CD4-positive, alpha-beta T cell (primary cell): ENCODE measurements at regions not wholly inside any gene's neighbourhood (a gene's known extent, or its start where the extent isn't known, plus 50 kb on each side); places are given as distances from the start of the nearest gene placed in this dataset.

ENCODE experiments used
- ATAC-seq: fragments of 200-7000 bp; cut with Tn5 transposase; one replicate; pipeline ENCODE4 v1.10.0; 2022; ENCODE audit warnings: mild to moderate bottlenecking; ENCODE audit not compliant: poor library complexity
- CTCF ChIA-PET: fragments of 350-600 bp; sonication (Branson Sonifier 250); formaldehyde crosslinking; loops from one replicate; lab custom pipeline; 2021; ENCODE audit warnings: antibody characterized with exemption, inconsistent platforms; lab: Charles Lee
- POLR2A ChIA-PET: fragments of 350-600 bp; sonication (Branson Sonifier 250); formaldehyde crosslinking; loops from one replicate; lab custom pipeline; 2021; ENCODE audit warnings: antibody characterized with exemption, inconsistent platforms; lab: Charles Lee
- DNase-seq, 14 experiments: peaks; one replicate each; pipeline ENCODE4 v3.0.0-alpha.2; 2013 to 2020; ENCODE audit warnings: mixed read lengths in 2 of 14
- H3K27ac ChIP-seq, 2 donors: one replicate each; pipeline versions ENCODE4 v1.5.1 to v1.7.0; 2013; ENCODE audit warnings: low read length in 2 of 2, low read depth in 1 of 2, mild to moderate bottlenecking in 1 of 2
- H3K27me3 ChIP-seq, 2 experiments: 1 replicate in 1 of 2; 2 replicates in 1 of 2; pipeline versions ENCODE4 v1.6.1 to v1.7.0; 2013; ENCODE audit warnings: low read length in 2 of 2, control low read depth in 1 of 2, mild to moderate bottlenecking in 1 of 2, moderate library complexity in 1 of 2; ENCODE audit not compliant: insufficient read depth in 2 of 2, control insufficient read depth in 1 of 2
- H3K36me3 ChIP-seq: one replicate; pipeline ENCODE4 v1.6.1; 2013; ENCODE audit warnings: low read length, control low read depth; ENCODE audit not compliant: insufficient read depth
- H3K4me1 ChIP-seq: one replicate; pipeline ENCODE4 v1.6.1; 2013; ENCODE audit warnings: low read length, control low read depth; ENCODE audit not compliant: insufficient read depth
- H3K4me3 ChIP-seq: one replicate; pipeline ENCODE4 v1.5.1; 2013; ENCODE audit warnings: mild to moderate bottlenecking, low read length, moderate library complexity
- H3K9me3 ChIP-seq, 2 experiments: 1 replicate in 1 of 2; 2 replicates in 1 of 2; pipeline versions ENCODE4 v1.6.1 to v1.7.0; 2013; ENCODE audit warnings: low read length in 2 of 2, mild to moderate bottlenecking in 2 of 2, control low read depth in 1 of 2, moderate library complexity in 1 of 2; ENCODE audit not compliant: control insufficient read depth in 1 of 2, insufficient read depth in 1 of 2
- H3K27ac Mint-ChIP-seq: one replicate; pipeline ENCODE4 v1.8.0; 2020; ENCODE audit warnings: mixed read lengths
- H3K27me3 Mint-ChIP-seq: one replicate; pipeline ENCODE4 v1.8.0; 2021; ENCODE audit warnings: mixed read lengths
- H3K36me3 Mint-ChIP-seq: one replicate; pipeline ENCODE4 v1.8.0; 2021; ENCODE audit warnings: low read depth, mixed read lengths
- H3K4me1 Mint-ChIP-seq: one replicate; pipeline ENCODE4 v1.8.0; 2021; ENCODE audit warnings: low read depth, mixed read lengths
- H3K4me3 Mint-ChIP-seq: one replicate; pipeline ENCODE4 v1.8.0; 2020; ENCODE audit warnings: mild to moderate bottlenecking, mixed read lengths
- H3K9me3 Mint-ChIP-seq: one replicate; pipeline ENCODE4 v1.8.0; 2020; ENCODE audit warnings: mixed read lengths
- CTCF ChIP-seq: fragments of 200-600 bp; IDR thresholded peaks from one replicate; pipeline ENCODE4 v1.8.0; 2022; ENCODE audit warnings: antibody characterized with exemption, mild to moderate bottlenecking
- intact Hi-C, 2 experiments: fragments of 100-400 bp; cut with DNase I in 1 of 2; cut with micrococcal nuclease in 1 of 2; formaldehyde crosslinking; loops; one replicate each; pipeline versions ENCODE4 v1.15.1 to v1.9.0; 2023 to 2025; cut with DNase I, micrococcal nuclease

GRCh38 chr2:180141600-180141999 lies 134.5 kb upstream of the CWC22 start:
- Histone ChIP-seq H3K9me3 (no peaks in the 10 kb centered on the region), H3K36me3 (no peaks in the 10 kb centered on the region), H3K27ac (no peak overlapping the region), H3K4me1 (no peaks in the 10 kb centered on the region), H3K4me3 (no peak overlapping the region), H3K27me3 (no peaks in the 10 kb centered on the region)
- no peak for ATAC-seq
- no peak for DNase-seq
- Mint-ChIP-seq H3K9me3 (no peaks in the 10 kb centered on the region), H3K4me3 (no peak overlapping the region), H3K27me3 (peaks cover 5% of the 10 kb centered on the region), H3K4me1 (no peaks in the 10 kb centered on the region), H3K36me3 (no peaks in the 10 kb centered on the region), H3K27ac (no peak overlapping the region)
- ChIA-PET POLR2A (no interaction called here), CTCF (no interaction called here)
- intact Hi-C loops, result no loop called here
- no peak for TF ChIP-seq CTCF

GRCh38 chr2:180133736-180134135 lies 126.6 kb upstream of the CWC22 start:
- H3K27me3 ChIP-seq, result no peaks in the 10 kb centered on the region
- Mint-ChIP-seq H3K27ac (no peak overlapping the region), H3K9me3 (no peaks in the 10 kb centered on the region), H3K4me3 (no peak overlapping the region), H3K36me3 (no peaks in the 10 kb centered on the region), H3K4me1 (no peaks in the 10 kb centered on the region), H3K27me3 (peaks cover 6% of the 10 kb centered on the region)
- DNase-seq (no peak), ATAC-seq (no peak)
- no peaks in the 10 kb centered on the region for H3K4me1 ChIP-seq
- POLR2A ChIA-PET, result no interaction called here
- no peaks in the 10 kb centered on the region for H3K9me3 ChIP-seq
- H3K36me3 ChIP-seq, result no peaks in the 10 kb centered on the region
- H3K4me3 ChIP-seq, result no peak overlapping the region
- intact Hi-C loops, result no loop called here
- no peak for TF ChIP-seq CTCF
- CTCF ChIA-PET, result interaction anchor here (0.9 kb wide), 1 partner anchor 925 kb away, joined by 3 read pairs; no protein-coding TSS in a partner anchor
- H3K27ac ChIP-seq, result no peak overlapping the region

- DNase-seq (no peak), ATAC-seq (no peak)
- Histone ChIP-seq H3K4me3 (no peak overlapping the region), H3K9me3 (no peaks in the 10 kb centered on the region), H3K4me1 (no peaks in the 10 kb centered on the region), H3K27me3 (peaks cover 0 to 10% of the 10 kb centered on the region in 2 experiments), H3K36me3 (no peaks in the 10 kb centered on the region), H3K27ac (no peak overlapping the region)
- H3K27me3 Mint-ChIP-seq, result peaks cover 21% of the 10 kb centered on the region
- no peaks in the 10 kb centered on the region for H3K9me3 Mint-ChIP-seq
- POLR2A ChIA-PET, result no interaction called here
- CTCF ChIA-PET, result no interaction called here
- H3K36me3 Mint-ChIP-seq, result no peaks in the 10 kb centered on the region
- intact Hi-C loops, result no loop called here
- H3K4me3 Mint-ChIP-seq, result no peak overlapping the region
- TF ChIP-seq CTCF, result no peak
- no peak overlapping the region for H3K27ac Mint-ChIP-seq
- peaks cover 4% of the 10 kb centered on the region for H3K4me1 Mint-ChIP-seq
Observed at GRCh38 chr2:180130403-180130802, 123.3 kb upstream of the CWC22 start.
